Activated CD4-positive, alpha-beta T cell treated with anti-CD3 and anti-CD28 coated beads, Interleukin-2, amount 10 ng/mL, durations not matched to agents 7 days and 5 days (primary cell): ENCODE measurements at regions not wholly inside any gene's neighbourhood (a gene's known extent, or its start where the extent isn't known, plus 50 kb on each side); places are given as distances from the start of the nearest gene placed in this dataset.

ENCODE experiments used
- CTCF ChIA-PET: fragments of 350-600 bp; sonication (Branson Sonifier 250); formaldehyde crosslinking; loops from one replicate; lab custom pipeline; 2021; ENCODE audit warnings: antibody characterized with exemption; lab: Charles Lee
- POLR2A ChIA-PET: fragments of 350-600 bp; sonication (Branson Sonifier 250); formaldehyde crosslinking; loops from one replicate; lab custom pipeline; 2021; ENCODE audit warnings: antibody characterized with exemption; lab: Charles Lee
- DNase-seq: peaks from one replicate; pipeline ENCODE4 v3.0.0-alpha.2; 2020
- H3K27ac Mint-ChIP-seq: one replicate; pipeline ENCODE4 v1.8.0; 2021; ENCODE audit warnings: mild to moderate bottlenecking, moderate library complexity, mixed read lengths
- H3K27me3 Mint-ChIP-seq: one replicate; pipeline ENCODE4 v1.8.0; 2021; ENCODE audit warnings: mixed read lengths
- H3K36me3 Mint-ChIP-seq: one replicate; pipeline ENCODE4 v1.8.0; 2021; ENCODE audit warnings: low read depth, mixed read lengths
- H3K4me1 Mint-ChIP-seq: one replicate; pipeline ENCODE4 v1.8.0; 2021; ENCODE audit warnings: mixed read lengths
- H3K4me3 Mint-ChIP-seq: one replicate; pipeline ENCODE4 v1.8.0; 2021; ENCODE audit warnings: mild to moderate bottlenecking, moderate library complexity, mixed read lengths
- H3K9me3 Mint-ChIP-seq: one replicate; pipeline ENCODE4 v1.8.0; 2021; ENCODE audit warnings: mixed read lengths

DNA sequence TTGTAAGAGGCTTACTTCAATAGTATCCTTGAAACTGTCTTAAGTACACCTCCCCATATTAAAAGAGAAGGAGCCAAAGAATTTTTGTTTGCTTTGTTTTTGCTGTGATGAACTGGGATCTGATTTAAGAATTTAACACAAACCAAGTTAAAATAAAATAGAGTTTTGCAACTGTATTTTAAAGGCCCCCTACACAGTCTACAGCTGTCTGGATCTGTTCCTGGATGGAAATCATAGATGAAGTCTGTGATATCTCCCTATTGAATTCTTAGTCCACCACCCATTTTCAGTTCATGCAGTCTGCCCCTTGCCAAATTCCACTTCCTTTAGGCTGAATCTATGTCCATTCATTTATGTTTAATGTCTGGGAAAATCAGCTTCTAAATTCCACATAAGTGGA lies 169.8 kb upstream of the MEOX2 start:
- Mint-ChIP-seq H3K4me3 (no peak overlapping the region), H3K27ac (no peak overlapping the region), H3K27me3 (no peaks in the 10 kb centered on the region), H3K36me3 (no peaks in the 10 kb centered on the region), H3K4me1 (no peaks in the 10 kb centered on the region), H3K9me3 (peaks cover 4% of the 10 kb centered on the region)
- no peak for DNase-seq
- POLR2A ChIA-PET: no interaction called here
- CTCF ChIA-PET: no interaction called here

DNA sequence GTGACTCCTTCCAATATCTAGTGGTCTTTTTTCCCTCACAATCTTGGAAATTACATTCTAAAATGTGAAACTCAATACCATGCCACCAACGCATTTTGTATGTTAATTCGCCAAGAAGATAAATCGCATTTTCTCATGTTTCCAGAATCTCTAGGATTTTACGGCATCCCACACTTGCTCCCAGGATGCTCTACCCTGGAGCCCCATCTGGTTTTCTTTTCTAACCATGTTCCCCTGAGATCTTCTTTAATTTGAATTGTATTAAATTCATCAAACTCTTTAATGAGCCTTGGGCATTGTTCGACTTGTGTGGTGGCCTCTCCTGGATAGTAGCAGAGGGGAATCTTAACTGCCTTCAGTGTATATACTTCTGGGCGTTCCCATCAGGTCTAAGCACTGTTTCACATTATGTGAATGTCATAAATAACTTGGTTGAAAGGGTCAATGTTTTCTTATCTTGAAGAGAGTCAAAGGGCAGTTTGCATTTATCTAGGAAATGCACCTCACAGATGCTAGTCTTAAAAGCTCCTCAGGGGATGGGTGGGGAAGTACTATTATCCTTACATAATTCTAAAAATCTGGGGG lies 169.1 kb upstream of the MEOX2 start:
- no peak overlapping the region for H3K4me3 Mint-ChIP-seq
- no peaks in the 10 kb centered on the region for H3K4me1 Mint-ChIP-seq
- H3K27me3 Mint-ChIP-seq: no peaks in the 10 kb centered on the region
- no peaks in the 10 kb centered on the region for H3K36me3 Mint-ChIP-seq
- ChIA-PET POLR2A (no interaction called here), CTCF (no interaction called here)
- DNase-seq: no peak
- H3K9me3 Mint-ChIP-seq: peaks cover 4% of the 10 kb centered on the region
- no peak overlapping the region for H3K27ac Mint-ChIP-seq

DNA sequence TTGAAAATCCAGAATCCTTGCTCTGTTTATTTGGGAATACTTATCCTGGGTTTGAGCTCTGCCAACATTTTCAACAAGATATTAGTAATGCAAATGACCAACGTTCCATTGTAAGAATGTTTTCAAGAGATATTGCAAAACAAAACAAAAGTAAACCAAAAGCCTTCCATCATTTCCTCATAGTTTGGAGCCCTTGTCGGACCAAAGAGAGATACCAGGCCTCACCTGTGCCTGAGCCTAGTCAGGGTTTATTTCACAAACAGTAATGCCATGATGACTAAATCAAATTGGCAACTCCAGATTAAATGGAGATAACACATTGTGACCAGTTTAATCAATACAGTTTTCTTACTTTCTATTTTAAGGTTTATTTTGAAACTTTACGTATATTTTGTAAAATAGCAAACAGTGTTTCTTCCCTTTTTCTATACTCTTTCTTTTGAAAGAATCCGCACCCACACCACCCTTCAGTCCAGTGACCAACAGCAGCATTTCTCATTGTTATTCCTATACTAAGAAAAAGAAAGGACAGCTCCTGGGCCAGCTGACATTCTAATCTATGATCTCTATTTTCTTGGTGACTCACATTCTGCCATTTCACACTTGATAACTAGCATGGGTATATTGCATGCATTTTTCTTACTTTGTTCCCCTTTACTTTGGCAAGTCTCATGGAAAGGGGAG lies 168.5 kb upstream of the MEOX2 start:
- POLR2A ChIA-PET: no interaction called here

DNA sequence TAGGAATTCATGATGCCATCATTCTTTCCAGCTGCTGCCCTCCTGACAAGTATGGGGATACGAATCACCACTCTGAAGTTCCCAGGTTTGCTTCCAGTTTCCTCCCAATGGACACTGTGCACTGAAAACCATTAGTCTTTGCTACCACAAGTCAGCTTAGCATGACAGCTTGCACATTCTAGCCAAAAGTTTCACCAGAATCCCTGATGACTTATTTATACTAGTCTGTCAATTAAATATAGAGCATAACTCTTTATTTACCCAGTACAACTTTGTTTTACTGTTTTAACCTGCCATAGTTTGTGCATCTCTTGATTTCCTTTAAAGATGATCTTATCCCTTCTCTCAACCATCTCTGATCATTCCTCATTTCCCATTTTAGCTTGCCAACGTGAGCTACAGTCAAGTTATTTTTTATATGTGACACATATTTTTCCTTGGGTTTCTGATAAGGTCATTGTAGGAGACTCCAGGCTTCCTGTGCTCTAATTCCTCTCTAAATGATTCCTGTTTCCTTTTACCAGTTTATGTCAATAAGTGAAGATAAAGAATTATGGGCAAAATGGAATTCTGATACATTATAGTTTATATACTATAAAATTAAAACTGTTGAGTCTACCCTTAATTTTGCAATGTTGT lies 167.5 kb upstream of the MEOX2 start:
- H3K27me3 Mint-ChIP-seq: no peaks in the 10 kb centered on the region
- no peak for DNase-seq
- H3K36me3 Mint-ChIP-seq: no peaks in the 10 kb centered on the region
- H3K27ac Mint-ChIP-seq: no peak overlapping the region
- H3K9me3 Mint-ChIP-seq: peaks cover 4% of the 10 kb centered on the region
- H3K4me1 Mint-ChIP-seq: no peaks in the 10 kb centered on the region
- H3K4me3 Mint-ChIP-seq: no peak overlapping the region
- ChIA-PET CTCF (no interaction called here), POLR2A (no interaction called here)

More for the DNA sequence above, 168.5 kb upstream of the MEOX2 start:
- peaks cover 4% of the 10 kb centered on the region for H3K9me3 Mint-ChIP-seq
- H3K36me3 Mint-ChIP-seq: no peaks in the 10 kb centered on the region
- no peaks in the 10 kb centered on the region for H3K27me3 Mint-ChIP-seq
- no peak overlapping the region for H3K27ac Mint-ChIP-seq
- DNase-seq: no peak
- H3K4me3 Mint-ChIP-seq: no peak overlapping the region
- H3K4me1 Mint-ChIP-seq: no peaks in the 10 kb centered on the region
- CTCF ChIA-PET: no interaction called here

DNA sequence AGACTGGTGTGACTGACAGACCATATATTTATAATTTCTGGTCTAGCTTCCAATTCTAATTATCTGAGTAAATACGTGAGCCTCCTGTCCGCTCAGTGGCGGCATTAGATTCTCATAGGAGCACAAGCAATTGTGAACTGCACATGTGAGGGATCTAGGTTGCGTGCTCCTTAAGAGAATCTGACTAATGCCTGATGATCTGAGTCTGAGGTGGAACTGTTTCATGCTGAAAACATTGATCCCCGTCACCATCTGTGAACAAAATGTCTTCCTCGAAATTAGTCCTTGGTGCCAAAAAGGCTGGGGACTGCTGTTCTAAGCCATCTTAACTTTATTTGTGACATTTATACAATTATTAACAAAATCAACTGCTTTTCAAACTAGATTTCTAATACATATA lies 164.7 kb upstream of the MEOX2 start:
- ChIA-PET POLR2A (no interaction called here), CTCF (no interaction called here)

DNA sequence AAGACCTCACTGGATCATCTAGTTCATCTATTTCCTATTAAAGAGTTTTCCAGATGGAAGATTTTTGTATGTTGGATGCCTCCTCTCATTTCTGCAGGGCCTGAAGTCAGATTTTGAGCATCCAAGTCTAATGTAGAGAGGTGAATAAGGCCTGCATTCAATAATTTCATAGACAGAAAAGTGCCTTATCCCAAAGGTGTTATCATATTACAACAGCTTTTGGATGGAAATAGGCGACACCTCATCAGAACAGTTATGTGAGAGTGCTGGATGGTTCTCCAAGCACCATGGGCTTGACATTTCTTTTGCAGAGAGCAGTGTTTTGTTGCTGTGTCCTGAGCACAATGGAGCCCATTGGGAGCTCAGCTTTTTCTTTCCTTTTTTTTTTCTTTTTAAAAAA lies 162.4 kb upstream of the MEOX2 start:
- Mint-ChIP-seq H3K4me3 (no peak overlapping the region), H3K36me3 (no peaks in the 10 kb centered on the region), H3K27me3 (no peaks in the 10 kb centered on the region), H3K27ac (no peak overlapping the region), H3K4me1 (no peaks in the 10 kb centered on the region), H3K9me3 (no peaks in the 10 kb centered on the region)
- POLR2A ChIA-PET: no interaction called here
- CTCF ChIA-PET: no interaction called here
- no peak for DNase-seq

More for the DNA sequence above, 164.7 kb upstream of the MEOX2 start:
- H3K4me1 Mint-ChIP-seq: no peaks in the 10 kb centered on the region
- no peak for DNase-seq
- H3K36me3 Mint-ChIP-seq: no peaks in the 10 kb centered on the region
- no peak overlapping the region for H3K4me3 Mint-ChIP-seq
- H3K9me3 Mint-ChIP-seq: peaks cover 3% of the 10 kb centered on the region
- H3K27me3 Mint-ChIP-seq: no peaks in the 10 kb centered on the region
- H3K27ac Mint-ChIP-seq: no peak overlapping the region

DNA sequence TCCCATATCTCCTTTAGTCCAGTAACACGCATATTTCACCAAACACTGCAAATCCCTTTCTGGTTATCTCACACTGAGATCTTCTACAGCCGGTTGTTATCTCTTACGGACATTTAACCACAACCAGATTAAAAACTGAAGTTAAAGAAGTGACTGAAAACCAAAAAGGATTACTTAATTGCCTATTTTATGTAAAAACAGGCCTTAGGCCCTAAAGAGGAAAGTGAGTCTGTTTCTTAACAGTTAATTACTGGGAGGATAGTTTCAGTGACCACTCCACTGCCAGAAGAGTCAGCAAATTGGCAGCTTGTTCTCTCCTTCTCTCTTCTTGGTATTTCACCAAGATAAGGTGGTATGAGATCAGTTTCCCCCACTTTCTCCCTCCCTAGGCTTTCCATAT lies 161.9 kb upstream of the MEOX2 start:
- H3K4me3 Mint-ChIP-seq: no peak overlapping the region
- CTCF ChIA-PET: no interaction called here
- POLR2A ChIA-PET: no interaction called here

DNA sequence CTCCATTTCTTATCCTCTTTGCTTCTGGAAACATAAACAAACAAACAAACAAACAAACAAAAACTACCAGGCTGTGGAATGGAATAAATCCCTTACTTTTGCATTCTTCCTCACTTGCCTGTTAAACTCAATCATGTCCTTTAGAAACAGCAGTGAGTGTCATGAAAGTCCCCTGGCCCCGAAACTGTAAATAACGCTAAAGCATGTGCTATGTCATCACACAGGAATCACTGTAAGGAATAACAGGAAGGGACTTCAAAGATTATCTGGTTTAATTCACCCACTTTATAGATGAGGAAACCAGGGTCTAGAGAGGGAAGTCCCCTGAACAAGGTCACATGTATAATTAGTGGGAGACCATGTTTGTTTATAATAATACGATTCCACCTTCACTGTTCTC lies 159.4 kb upstream of the MEOX2 start:
- CTCF ChIA-PET: no interaction called here

More for the DNA sequence above, 161.9 kb upstream of the MEOX2 start:
- no peak overlapping the region for H3K27ac Mint-ChIP-seq
- H3K9me3 Mint-ChIP-seq: no peaks in the 10 kb centered on the region
- no peaks in the 10 kb centered on the region for H3K4me1 Mint-ChIP-seq
- H3K27me3 Mint-ChIP-seq: no peaks in the 10 kb centered on the region
- no peak for DNase-seq
- H3K36me3 Mint-ChIP-seq: no peaks in the 10 kb centered on the region

DNA sequence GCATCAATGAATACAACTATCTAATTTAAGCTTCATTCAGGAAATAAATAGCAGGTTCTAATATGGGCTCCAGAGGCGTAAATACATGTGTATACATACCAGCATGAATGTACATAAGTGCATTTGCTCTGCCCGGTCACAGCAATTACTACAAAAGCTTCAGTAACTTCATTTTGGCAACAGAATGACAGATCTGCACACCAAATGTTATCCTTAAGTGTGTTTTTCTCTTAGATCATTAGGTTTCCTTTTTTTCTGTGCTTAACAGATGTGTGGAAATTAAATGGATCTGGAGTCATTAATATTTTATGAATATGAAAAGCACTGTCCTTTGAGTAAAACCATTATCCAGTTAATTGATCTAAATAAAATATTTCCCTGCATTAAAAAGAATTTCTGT lies 159.0 kb upstream of the MEOX2 start:
- no peaks in the 10 kb centered on the region for H3K27me3 Mint-ChIP-seq
- POLR2A ChIA-PET: no interaction called here
- no peak overlapping the region for H3K4me3 Mint-ChIP-seq

More for the DNA sequence above, 159.4 kb upstream of the MEOX2 start:
- POLR2A ChIA-PET: no interaction called here
- no peak for DNase-seq
- Mint-ChIP-seq H3K4me1 (no peaks in the 10 kb centered on the region), H3K9me3 (no peaks in the 10 kb centered on the region), H3K4me3 (no peak overlapping the region), H3K27ac (no peak overlapping the region), H3K27me3 (no peaks in the 10 kb centered on the region), H3K36me3 (no peaks in the 10 kb centered on the region)

DNA sequence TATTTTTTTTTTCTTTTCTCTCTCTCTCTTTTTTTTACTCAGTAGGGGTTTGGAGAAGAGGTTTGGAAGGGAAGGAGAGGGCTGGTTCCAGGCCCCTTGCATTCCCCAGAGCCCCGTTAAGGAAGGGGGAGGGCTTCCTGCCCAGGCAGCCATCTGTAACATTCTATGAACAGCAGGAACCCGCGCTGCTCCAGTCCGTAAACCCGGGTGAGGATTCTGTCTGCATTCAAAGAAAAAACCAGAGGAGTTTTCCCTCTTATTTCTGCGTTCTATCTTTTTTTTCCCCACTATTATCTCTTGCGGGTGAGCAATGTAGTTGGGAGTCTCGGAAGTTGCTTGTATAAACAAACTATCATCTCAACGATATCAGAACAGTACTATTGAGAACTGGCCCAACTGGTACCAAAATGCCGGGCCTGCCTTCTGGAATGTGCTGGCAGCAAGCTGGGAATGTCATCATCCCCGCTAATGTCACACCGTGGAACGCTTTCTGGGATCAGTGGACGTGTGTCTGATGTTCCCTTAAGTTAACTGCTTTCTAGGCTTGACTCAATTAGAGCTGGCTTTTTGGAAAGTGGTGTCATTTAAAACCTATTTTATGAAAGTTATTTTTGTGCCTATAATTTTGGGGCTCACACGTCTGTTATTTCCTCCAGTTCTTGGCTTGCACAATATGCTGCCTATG lies 153.1 kb upstream of the MEOX2 start:
- H3K9me3 Mint-ChIP-seq: no peaks in the 10 kb centered on the region
- no peak overlapping the region for H3K27ac Mint-ChIP-seq
- ChIA-PET CTCF (no interaction called here), POLR2A (no interaction called here)
- DNase-seq: no peak
- no peak overlapping the region for H3K4me3 Mint-ChIP-seq
- H3K4me1 Mint-ChIP-seq: no peaks in the 10 kb centered on the region
- no peaks in the 10 kb centered on the region for H3K36me3 Mint-ChIP-seq
- no peaks in the 10 kb centered on the region for H3K27me3 Mint-ChIP-seq

More for the DNA sequence above, 159.0 kb upstream of the MEOX2 start:
- Mint-ChIP-seq H3K27ac (no peak overlapping the region), H3K9me3 (no peaks in the 10 kb centered on the region), H3K4me1 (no peaks in the 10 kb centered on the region), H3K36me3 (no peaks in the 10 kb centered on the region)
- CTCF ChIA-PET: no interaction called here
- DNase-seq: no peak

DNA sequence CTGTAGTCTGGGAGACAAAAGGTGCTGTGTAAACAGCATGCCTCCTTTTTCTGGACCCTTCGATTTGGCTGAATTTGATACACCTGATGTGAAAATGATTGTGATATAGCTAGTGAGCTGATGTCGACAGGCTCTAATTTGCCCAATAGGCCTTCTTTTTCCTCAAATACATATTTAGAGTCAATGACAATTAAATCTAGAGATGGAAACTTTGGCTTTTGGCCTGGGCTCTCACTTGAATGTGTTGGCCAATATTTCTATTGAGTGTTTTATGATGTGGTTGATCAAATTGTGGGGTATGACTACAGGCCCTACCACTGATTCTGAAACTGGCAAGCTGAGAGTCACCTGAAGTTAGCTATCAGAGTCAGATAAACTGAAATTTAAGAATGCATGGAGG lies 151.8 kb upstream of the MEOX2 start:
- CTCF ChIA-PET: no interaction called here
- Mint-ChIP-seq H3K36me3 (no peaks in the 10 kb centered on the region), H3K4me1 (no peaks in the 10 kb centered on the region), H3K9me3 (no peaks in the 10 kb centered on the region), H3K27me3 (no peaks in the 10 kb centered on the region), H3K27ac (no peak overlapping the region), H3K4me3 (no peak overlapping the region)
- POLR2A ChIA-PET: no interaction called here
- DNase-seq: no peak

DNA sequence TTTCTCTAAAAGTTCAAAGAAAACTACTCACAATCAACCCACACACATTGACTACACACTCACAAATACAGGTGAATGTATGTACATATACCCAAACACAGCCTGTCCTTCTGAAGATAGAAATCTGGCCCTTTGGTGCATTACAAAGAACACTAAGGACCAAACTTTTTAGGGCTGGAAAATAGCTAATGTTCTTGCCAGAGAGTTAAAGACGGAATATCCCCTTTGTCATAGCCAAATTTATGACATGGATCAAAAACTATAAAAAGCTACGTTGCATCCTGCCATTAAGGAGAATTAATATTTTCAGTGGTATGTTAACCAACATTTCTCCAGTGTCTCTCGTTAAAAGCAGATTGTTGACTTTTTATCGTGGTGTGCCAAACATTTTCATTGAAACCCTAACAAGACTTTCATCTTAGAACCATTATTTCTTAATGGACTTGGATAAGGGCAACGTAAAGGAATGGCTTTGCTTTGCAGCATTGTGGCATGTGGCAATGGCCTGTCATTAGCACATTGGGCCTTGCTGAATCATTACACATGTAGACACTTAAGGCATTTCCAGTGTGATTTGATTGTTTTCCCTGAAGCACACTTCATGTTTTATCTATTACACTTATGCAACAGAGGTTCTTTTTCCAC lies 150.9 kb upstream of the MEOX2 start:
- no peaks in the 10 kb centered on the region for H3K9me3 Mint-ChIP-seq
- no peaks in the 10 kb centered on the region for H3K27me3 Mint-ChIP-seq
- H3K36me3 Mint-ChIP-seq: no peaks in the 10 kb centered on the region
- ChIA-PET CTCF (no interaction called here), POLR2A (no interaction called here)
- no peak overlapping the region for H3K4me3 Mint-ChIP-seq
- DNase-seq: no peak
- H3K4me1 Mint-ChIP-seq: no peaks in the 10 kb centered on the region
- H3K27ac Mint-ChIP-seq: no peak overlapping the region

DNA sequence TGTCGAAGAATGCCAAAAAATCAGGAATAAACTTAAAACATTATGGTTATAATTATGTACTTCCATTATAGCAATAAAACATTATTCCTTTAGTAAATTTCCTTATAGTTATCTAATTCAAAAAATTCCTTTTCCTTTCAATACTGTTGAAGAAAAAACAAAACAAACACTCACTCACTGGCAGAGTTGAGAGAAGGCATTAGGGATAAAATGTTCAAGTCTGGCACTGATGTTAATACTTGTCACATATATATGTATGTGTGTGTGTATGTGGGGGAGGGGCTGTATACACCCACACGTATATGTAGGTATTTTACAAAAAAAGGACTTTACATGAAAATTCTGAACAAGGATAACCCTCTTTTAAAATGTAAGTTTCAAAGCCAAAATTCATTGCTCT lies 150.2 kb upstream of the MEOX2 start:
- Mint-ChIP-seq H3K4me3 (no peak overlapping the region), H3K9me3 (no peaks in the 10 kb centered on the region), H3K27me3 (no peaks in the 10 kb centered on the region), H3K36me3 (no peaks in the 10 kb centered on the region), H3K27ac (no peak overlapping the region), H3K4me1 (no peaks in the 10 kb centered on the region)
- DNase-seq: no peak
- CTCF ChIA-PET: interaction anchor here (0.6 to 0.7 kb wide), 2 partner anchors 35 to 44 kb away, joined by 4 read pairs; no protein-coding TSS in a partner anchor
- POLR2A ChIA-PET: no interaction called here
